ENCODE measurements at regions not wholly inside any gene's neighbourhood (a gene's known extent, or its start where the extent isn't known, plus 50 kb on each side); places are given as distances from the start of the nearest gene placed in this dataset.

DNA sequence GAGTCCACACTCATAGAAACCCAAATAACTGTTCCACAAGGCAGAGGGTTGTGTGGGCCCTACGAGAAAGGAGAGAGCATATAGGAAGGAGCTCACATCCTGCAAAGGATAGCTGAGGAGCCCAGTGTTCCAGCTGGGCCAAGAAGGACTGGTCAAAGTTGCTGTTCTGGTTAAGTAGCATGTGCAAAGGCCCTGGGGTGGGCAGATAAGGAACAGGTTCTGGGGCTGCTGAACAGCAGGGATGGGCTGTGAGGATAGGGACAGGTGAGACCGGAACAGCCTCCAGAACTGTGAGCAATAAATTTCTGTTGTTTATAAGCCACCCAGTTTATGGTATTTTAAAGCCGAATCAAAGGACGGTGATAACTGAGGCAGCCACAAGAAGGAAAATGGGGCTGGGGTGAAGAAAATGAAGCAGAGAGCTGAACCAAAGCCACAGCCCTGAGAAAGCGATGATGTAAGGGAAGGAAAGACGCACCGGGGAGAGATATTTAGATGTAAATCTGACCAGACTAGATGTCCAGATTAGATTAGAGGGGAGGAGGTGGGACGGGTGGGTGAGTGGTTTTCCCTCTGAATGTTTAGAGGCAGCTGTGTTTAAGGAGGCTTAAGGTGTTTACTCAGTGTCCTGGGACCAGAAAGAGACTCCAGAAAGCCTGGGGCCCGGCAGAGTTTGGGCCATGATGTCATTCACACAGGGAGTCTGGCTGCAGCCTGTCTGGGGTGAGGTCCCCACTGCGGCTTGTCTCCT, 180.8 kb upstream of the BCOR start:
- DNase-seq (ENCODE audit: low read depth in 2 of 2), result no peak

DNA sequence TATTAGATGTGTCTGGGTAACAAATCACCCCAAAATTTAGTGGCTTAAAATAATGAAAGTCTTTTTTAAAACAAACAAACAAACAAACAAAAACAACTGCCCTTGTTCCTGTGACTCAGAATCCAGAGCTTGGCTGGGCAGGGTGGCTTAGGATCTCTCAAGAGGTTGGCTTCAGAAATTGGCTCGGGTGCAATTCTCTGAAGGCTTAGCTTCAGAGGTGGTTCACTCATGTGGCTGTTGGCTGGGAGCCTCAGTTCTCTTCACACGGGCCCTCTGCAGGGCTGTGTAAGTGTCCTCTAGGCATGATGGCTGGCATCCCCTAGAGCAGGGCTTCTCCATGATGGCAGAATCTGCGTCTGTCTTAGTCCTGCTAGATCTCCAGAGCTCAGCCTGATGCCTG, 179.9 kb upstream of the BCOR start:
- DNase-seq (ENCODE audit: low read depth in 2 of 2), result no peak

DNA sequence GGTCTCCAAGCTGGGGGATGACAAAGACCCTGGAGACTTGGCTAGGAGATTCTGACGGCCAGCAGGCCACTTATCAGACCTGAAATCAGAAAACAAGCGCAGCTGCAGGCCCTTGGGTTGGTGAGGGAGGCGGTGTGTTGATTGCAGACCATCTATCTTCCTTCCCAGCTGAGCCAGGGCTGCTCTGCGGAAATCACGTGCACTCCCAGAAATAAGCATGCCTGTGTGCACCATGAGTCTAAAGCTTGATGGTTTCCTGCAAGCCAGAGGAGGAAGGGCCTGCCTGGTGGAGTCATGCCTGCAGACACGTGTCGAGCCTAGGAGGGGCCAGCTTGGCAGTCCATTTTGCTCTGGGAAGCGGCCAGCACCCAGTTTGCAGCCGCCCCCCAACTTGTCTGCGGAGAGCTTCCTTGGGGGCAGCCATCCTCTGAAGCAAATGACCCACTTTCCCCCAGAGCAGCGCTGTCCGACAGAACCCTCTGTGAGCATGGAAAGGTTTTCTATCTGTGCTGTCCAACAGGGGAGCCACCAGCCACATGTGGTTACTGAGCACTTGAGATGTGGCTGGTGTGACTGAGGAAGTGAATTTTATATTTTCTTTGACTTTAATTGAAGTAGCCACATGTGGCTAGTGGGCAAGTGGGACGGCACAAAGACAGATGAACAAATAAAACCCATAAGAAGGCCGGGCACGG, 175.7 kb upstream of the BCOR start:
- no peak for DNase-seq (ENCODE audit: low read depth in 2 of 2)

DNA sequence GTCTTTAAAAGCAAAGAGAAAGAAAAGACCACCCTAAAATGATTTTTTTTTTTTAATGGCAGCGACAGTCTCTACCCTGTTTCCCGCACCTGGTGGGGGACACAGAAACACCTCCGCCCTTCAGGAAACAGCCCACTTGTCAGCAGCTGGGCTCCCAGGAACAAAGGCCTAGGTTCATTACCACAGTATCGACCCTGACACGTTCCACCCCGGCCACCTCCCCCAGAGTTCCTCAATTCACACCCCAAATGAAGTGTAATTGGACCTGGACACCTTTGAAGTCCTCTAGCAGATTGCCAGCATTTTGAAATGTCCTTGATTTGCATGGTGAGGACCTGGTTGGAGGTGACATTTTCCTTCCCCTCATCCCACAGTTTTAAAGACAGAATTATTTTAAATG, 175.0 kb upstream of the BCOR start:
- DNase-seq (ENCODE audit: low read depth in 2 of 2), result no peak

DNA sequence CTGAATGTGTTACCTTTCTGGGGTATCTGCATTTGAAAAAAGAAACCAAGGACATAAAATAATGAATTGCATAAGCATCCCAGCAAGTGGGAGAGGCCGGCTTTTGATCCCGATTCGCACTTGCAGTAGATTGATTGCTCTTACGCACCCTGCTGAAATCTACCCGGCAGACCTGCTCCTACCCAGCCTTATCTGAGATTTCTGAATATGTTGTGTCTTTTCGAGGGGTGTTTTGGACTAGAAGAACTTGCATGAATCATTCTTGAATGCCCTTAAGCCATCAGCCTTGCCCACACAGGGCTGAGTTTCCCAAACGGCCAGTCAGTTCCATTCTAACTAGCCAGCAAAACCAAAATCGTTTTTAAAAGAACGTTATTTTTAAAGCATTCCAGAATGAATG, 174.4 kb upstream of the BCOR start:
- DNase-seq (ENCODE audit: low read depth in 2 of 2), result no peak

DNA sequence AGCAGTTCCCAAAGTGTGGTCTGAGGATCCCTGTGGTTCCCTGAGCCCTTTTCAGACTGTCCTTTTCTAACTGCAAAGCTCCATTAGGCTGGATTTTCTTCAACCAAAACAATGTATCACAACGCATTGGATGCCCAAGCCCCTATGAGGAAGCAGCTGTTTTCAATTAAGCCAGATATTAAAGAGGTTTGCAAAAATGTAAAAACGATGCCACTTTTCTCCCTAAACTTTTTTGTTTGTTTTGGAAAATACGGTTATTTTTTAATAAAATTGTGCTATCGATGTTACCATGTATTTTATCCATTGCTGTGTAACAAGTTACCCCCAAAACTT, 170.4 kb upstream of the BCOR start:
- no peak for DNase-seq (ENCODE audit: low read depth in 2 of 2)

DNA sequence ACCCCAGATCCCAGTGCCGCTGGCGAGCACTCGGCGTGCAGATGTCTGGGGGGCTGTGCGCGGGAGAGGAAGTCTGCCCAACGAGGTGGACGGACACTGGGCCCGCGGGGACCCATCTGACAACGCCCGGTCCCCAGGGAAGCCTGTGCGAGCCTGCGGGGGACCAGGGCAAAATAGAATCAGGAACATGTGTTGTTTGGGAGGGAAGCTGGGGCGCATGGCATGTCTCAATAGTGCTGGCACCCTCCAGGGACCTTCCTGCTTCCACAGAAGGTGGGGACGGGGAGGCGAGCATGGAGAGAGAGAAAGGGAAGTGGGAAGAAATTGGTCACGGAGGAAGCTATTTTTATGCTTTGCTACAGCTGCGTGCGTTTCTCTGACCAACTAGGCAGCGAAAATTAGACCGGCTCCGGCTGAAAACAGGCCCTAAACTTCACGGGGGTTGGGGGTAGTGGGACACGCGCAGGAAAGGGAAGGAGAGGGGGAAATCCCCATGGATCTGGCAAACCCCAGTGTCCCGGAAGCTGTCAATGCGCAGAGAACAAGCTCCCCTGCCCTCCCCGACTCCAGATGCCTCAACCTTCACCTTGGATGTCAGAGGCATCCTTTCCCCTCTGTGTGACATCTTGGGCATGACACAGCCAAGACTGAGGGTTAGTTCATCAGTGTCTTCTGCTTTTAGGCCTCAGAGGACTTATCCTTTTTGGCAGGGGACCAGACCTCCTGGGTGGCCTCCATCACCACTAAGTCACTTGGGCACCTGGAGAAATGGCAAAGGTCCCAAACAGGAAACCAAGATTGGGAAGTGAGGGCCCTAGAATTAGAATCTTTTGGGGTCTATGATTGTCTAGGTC, 169.8 kb upstream of the BCOR start:
- DNase-seq (ENCODE audit: low read depth in 2 of 2), result no peak

DNA sequence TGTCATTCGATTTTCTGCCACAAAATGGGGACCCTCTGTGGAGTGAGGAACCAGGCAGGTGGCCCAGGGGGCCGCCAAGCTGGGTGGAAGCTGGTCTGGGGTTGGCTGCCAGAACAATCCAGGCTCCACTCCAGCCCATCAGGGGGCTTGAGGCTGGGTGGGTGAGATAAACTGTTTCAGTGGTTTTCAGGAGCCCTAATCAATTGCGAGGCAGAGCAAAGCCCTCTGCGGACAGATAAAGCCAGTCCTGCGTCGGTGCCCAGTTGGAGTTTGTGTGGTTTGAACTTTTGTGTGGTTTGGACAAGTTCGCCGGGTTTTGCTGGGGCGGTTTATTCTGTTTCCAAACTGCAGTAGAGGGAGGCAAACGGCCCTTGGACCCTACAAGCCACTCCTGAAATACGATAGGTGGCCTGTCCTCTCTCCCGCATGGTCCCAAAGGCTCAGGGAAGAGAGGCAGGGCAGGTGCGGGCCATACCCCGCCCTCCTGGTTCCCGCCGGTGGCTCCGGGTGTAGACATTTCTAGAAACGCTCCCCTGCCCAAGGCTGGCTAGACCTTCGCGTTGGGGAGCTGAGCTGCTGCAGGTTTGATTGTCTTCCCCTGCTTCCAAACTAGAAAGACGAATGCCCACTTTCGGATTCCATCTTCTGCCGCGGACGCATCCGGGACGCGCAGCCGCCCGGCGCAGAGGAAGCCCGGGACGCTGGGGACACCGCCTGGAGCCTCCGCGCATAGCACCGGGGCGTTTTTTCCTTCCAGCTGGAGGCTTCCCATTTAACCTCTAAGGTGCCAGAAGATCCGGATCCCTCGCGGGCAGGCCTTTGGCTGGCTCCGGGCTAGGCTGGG, 169.0 kb upstream of the BCOR start:
- DNase-seq (ENCODE audit: low read depth in 2 of 2), result peak; percentile 31

DNA sequence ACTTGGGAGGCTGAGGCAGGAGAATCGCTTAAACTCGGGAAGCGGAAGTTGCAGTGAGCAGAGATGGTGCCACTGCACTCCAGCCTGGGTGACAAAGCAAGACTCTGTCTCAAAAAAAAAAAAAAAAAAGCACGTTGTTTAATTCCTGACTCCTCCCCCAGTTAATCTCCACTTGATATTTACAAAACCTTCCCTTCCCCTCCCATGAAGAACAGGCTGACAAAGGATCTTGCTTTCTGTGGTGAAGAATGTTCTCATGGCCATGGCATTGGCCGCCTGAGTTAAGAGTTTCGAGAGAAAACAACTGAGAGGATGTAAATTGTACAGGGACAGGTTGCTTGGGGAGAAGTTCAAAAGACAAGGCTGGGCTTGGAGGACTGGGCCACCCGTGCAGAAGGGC, 168.2 kb upstream of the BCOR start:
- DNase-seq (ENCODE audit: low read depth in 2 of 2), result no peak

DNA sequence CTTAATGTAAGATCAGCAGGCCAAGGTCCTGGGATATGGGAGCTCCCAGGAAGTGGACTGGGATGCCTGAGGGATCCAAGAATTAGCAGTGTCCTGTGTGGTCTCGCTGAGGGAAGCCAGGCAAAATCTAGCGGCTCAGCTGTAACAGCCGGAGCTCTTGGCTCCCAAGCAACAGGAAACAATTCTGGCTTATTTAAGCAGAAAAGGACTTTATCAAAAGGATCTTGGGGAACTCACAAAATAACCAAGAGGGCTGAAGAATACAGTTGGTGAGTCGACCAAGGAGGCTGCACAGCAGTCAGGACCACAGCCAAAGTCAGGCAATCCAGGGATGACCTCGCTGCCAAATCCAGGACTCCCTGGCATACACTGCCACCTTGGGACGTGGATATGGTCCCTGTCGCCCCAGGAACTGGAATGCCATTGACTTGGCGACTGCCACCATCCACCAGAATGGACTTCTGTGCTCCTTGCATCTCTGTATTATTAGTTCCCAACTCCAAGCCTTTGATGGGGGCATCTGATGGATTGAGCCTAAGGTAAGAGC, 165.3 kb upstream of the BCOR start:
- DNase-seq (ENCODE audit: low read depth in 2 of 2), result no peak

DNA sequence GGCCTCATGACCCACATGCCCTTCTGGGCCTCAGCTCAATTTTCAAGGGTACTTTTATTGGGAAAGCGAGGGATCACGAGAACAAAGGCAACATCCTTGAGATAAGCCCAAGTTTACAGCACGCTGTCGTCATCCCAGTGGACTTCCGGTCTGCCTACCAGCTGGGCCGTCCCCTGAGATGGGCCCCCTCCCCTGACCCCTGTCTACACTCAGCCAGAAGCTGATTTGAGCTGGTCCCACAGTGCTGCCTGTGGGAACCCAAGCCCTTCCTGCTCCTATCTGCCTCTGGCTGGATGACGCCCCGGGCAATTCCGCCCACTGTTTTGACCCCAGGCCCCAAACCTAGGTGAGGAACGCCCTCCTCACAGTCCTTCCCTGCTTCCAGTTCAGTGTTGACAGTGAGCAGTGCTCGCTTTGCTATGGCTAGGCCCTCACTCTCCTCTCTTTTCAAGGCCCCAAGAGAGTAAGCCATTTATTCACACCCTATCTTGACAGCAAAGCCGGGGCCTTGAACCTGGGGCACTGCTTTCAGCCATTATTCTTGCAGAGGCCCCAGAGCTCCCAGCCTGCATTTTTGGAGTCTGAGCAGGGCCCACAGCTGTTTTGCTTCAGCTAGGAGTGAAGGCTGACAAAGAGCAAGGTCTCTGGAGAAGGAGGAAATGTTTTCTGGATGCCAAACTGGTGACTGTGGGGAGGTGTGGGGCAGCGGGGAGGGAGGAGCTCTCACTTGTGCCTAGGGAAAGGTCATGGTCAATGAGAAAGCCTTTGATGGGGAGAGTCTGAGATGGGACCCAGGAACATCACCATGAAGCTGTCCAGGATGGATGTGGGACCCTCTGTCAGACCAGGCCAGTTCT, 164.6 kb upstream of the BCOR start:
- no peak for DNase-seq (ENCODE audit: low read depth in 2 of 2)

DNA sequence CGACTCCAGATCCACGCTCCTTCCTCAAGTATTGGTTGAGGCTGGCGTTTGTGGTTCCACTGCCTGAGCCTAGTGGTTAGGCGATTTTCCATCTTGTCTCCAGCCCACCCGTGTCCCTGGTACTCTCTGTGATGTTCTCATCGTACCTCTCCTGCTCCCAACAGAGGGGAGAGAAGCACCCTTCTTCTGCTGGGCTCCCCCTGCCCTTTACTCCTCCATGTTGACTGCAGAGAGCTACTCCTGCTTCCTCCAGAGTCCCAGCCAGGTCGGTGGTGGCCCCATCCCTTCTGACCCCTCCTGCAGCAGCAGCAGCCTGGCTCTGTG, 164.0 kb upstream of the BCOR start:
- DNase-seq (ENCODE audit: low read depth in 2 of 2), result no peak

DNA sequence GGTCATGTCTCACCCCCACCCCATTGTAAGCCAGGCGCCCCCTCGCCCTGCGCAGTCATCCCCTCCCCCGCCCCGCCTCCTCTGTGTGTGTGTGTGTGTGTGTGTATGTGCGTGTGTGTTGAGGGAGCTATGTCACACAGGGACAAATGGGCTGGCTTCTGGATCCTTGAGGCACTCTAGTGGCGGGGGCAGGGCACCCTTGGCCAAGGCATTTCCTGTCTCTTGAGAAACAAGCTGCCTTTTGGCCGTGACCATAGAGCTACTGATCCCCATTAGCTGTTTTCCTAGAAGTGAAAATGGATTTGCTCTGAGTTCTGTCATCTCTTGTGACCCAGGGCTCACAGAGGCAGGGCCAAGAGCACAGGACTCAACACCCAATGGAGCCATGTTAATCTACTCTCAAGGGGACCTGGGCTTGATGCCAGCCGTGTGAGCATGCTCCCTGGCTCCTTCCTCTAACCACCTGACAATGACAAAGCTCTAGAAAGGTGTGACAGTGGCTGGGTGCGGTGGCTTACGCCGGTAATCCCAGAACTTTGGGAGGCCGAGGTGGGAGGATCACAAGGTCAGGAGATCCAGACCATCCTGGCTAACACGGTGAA, 162.5 kb upstream of the BCOR start:
- DNase-seq (ENCODE audit: low read depth in 2 of 2), result no peak

DNA sequence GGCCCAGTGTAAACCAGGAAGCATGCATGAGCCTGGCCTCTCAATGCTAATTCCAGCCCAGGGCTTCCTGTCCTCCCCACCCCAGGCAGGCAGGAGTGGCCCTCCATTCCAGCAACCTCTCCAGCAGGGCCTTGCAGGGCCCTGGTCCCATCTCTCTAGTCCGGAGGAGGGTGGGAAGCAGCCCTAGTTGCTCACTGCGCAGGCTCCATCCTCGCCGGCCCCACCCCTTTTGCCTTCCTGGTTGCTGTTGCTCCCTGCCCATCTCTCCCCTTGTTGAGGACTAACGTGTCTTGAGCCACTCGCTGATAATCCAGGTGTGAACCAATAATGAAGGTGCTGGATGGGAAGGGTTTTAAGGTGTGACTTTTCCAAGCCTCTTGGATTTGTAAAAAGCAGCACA, 161.2 kb upstream of the BCOR start:
- no peak for DNase-seq (ENCODE audit: low read depth in 2 of 2)

DNA sequence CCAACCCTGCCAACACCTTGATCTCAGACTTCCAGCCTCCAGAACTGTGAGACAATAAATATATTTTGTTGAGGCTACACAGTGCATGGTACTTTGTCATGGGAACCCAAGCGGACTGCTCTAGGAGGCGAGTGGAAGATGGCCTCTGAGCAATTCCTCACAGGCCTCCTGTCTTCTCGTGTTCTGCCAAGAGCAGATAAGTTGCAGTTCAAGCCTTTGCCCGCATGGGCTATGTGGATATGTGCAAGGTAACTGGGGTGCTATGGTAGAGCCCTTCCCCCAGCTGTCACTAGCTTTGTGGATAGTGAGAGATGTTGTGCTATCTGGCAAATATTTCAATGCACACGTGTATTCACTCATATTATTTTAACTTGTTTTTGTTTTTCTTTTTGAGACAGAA, 156.0 kb upstream of the BCOR start:
- no peak for DNase-seq (ENCODE audit: low read depth in 2 of 2)

DNA sequence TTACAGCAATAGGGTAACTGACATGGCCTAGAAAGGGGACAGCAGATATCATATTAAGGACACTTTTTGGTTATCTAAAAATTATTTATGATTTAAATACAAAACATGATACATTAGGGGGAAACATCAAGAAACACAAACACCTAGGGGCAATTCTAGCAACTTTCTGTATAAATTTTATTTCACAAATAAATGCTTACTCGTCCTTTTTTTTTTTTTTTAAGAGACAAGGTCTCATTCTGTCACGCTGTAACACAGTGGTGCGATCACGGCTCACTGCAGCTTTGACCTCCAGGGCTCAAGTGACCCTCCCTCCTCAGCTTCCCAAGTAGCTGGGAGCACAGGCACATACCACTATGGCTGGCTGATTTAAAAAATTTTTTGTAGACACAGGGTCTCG, 151.8 kb upstream of the BCOR start:
- no peak for DNase-seq (ENCODE audit: low read depth in 2 of 2)

DNA sequence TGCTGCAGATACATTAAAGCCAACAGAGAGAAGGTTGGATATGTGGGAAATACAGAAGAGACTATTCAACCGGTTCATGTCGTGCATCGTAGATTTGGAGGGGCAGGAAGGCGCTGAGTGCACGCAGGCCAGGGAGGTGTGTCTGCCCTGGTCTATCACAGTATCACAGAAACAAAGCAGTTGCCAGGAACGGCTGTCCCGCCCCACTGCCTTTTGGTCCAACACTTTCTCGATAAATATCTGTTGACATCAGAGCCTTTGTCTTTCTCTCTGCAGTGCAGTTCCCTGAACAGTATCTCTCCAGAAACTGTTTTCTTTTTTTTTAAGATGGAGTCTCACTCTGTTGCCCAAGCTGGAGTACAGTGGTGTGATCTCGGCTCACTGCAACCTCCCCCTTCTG, 151.1 kb upstream of the BCOR start:
- DNase-seq (ENCODE audit: low read depth in 2 of 2), result no peak

DNA sequence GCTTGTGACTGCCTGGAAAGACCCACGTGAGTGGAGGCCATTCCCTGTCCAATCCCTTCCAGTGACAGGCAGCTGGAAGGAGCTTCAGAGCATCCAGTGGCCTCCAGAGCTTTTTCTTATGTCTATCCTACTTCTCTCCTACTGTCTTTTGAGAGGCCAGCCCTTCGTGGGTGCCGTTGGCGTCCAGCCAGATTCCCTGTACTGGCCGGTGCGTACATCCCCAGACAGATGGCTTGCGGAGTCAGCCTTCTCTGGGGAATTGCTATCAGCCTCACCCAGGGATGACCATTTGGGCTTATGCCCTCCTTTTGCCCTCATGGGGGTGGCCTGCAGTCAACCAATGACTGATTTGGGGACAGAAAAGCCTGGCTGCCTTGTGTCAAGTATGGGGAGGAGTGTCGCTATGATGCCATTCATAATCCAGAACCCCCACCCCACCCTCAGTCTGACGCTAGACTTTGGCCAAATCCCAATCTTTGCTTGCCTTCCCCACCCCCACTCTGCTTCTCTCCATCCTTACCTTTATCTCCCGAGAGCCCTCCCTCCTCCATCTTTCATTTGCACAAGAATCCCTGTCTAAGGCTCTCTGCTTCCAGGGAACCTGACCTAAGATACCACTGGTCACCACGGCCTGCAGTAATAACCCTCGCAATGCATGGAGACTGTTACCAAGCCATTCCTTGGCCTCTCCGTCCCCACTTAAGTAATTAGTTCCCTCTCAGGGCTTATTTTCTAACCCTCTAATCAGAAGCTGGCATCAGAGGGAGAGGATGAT, 150.3 kb upstream of the BCOR start:
- DNase-seq (ENCODE audit: low read depth in 2 of 2), result no peak

DNA sequence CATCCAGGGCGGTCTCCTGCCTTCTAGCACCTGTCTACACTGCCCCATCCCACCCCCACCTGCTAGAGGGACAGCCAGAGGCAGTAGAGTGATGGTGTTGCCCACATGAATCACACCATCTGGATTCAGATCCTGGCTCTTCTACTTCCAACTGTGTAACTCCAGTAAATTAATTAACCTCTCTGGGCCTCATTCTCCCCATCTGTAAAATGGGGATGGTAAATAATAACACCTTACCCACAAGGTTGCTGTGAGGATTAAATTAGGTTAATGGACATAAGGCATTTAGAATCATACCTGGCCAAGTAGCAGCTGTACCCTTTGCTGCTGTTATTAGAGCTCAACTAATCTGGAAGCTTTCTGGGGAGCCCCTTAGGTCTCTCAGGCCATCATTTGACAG, 149.6 kb upstream of the BCOR start:
- no peak for DNase-seq (ENCODE audit: low read depth in 2 of 2)
